Smooth muscle cell (in vitro differentiated cells): ENCODE measurements at regions not wholly inside any gene's neighbourhood (a gene's known extent, or its start where the extent isn't known, plus 50 kb on each side); places are given as distances from the start of the nearest gene placed in this dataset.

Experiments
- DNase-seq: peaks from one replicate; lab custom pipeline; 2025; ENCODE audit not compliant: unreplicated experiment; lab: John Stamatoyannopoulos, UW
- H2AFZ ChIP-seq: fragments of 200-600 bp; sonication (generic); 2 replicates; pipeline ENCODE4 v1.6.0; 2016; ENCODE audit warnings: antibody characterized with exemption, low read depth, mild to moderate bottlenecking
- H3F3A ChIP-seq: fragments of 200-600 bp; sonication (generic); 2 replicates; pipeline ENCODE4 v1.6.0; 2017; ENCODE audit warnings: antibody characterized with exemption, low read depth
- H3K27ac ChIP-seq: fragments of 200-600 bp; sonication (generic); 2 replicates; pipeline ENCODE4 v1.5.1; 2016; ENCODE audit warnings: low read depth, mild to moderate bottlenecking
- H3K27me3 ChIP-seq: fragments of 200-600 bp; sonication (generic); 2 replicates; pipeline ENCODE4 v1.6.1; 2016; ENCODE audit warnings: low read depth, mild to moderate bottlenecking
- H3K36me3 ChIP-seq: fragments of 200-600 bp; sonication (generic); 2 replicates; pipeline ENCODE4 v1.5.1; 2016; ENCODE audit warnings: low read depth
- H3K4me1 ChIP-seq: fragments of 200-600 bp; sonication (generic); 2 replicates; pipeline ENCODE4 v1.5.1; 2016; ENCODE audit warnings: low read depth
- H3K4me2 ChIP-seq: fragments of 200-600 bp; sonication (generic); 2 replicates; pipeline ENCODE4 v1.6.0; 2016; ENCODE audit warnings: mild to moderate bottlenecking
- H3K4me3 ChIP-seq: fragments of 200-600 bp; sonication (generic); 2 replicates; pipeline ENCODE4 v1.5.1; 2016; ENCODE audit warnings: mild to moderate bottlenecking
- H3K79me2 ChIP-seq: fragments of 200-600 bp; sonication (generic); 2 replicates; pipeline ENCODE4 v1.6.0; 2016; ENCODE audit warnings: low read depth, mild to moderate bottlenecking
- H3K9ac ChIP-seq: fragments of 200-600 bp; sonication (generic); 2 replicates; pipeline ENCODE4 v1.6.0; 2016; ENCODE audit warnings: low read depth
- H3K9me3 ChIP-seq: fragments of 200-600 bp; sonication (generic); replicated peaks from 2 replicates; pipeline ENCODE4 v1.5.1; 2016; ENCODE audit warnings: low read depth
- H4K20me1 ChIP-seq: fragments of 200-600 bp; sonication (generic); 2 replicates; pipeline ENCODE4 v1.6.0; 2016; ENCODE audit warnings: low read depth
- WGBS: methylation state at CpG from one replicate; pipeline ENCODE4 v1.1.7; 2016; ENCODE audit warnings: low lambda C conversion rate; 5-methylcytosine and 5-hydroxymethylcytosine counted together
- TF ChIP-seq, protein P1 (sequence below): fragments of 200-600 bp; sonication (generic); IDR thresholded peaks from 2 replicates; pipeline ENCODE4 v1.5.1; 2017; ENCODE audit warnings: borderline replicate concordance, mild to moderate bottlenecking, antibody characterized with exemption; ENCODE audit not compliant: insufficient read depth, poor library complexity, severe bottlenecking

DNA sequence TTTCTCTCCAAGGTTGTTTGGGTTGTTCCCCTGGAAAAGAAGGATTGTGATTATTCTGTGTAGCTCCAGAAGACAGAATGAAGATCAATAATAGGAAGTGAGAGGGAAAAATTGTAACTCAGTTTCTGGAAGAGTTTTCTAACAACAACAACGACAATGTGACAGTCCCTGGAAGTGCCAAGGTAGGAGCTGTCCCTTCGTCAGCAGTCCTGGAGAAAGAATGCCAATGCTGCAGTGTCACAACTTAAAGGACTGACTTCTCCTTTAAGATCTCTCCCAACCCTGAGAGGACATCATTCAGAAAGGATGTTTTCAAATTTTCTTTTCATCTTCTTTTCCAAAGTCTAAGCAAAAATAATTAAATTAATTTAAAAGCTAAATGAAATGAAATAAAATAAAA lies 136.4 kb upstream of the GAP43 start:
- Histone ChIP-seq H3K4me1 (no peaks in the 10 kb centered on the region), H3K79me2 (no peaks in the 10 kb centered on the region), H3K27me3 (no peaks in the 10 kb centered on the region), H3K9ac (no peak overlapping the region), H2AFZ (no peak overlapping the region), H3F3A (no peaks in the 10 kb centered on the region), H3K27ac (no peak overlapping the region), H3K36me3 (no peaks in the 10 kb centered on the region), H4K20me1 (no peaks in the 10 kb centered on the region), H3K4me3 (no peak overlapping the region), H3K9me3 (no peaks in the 10 kb centered on the region), H3K4me2 (no peak overlapping the region)
- 64% methylated on average over 2 of the region's 2 CpGs for WGBS
- no peak for DNase-seq
- TF ChIP-seq, protein P1, sequence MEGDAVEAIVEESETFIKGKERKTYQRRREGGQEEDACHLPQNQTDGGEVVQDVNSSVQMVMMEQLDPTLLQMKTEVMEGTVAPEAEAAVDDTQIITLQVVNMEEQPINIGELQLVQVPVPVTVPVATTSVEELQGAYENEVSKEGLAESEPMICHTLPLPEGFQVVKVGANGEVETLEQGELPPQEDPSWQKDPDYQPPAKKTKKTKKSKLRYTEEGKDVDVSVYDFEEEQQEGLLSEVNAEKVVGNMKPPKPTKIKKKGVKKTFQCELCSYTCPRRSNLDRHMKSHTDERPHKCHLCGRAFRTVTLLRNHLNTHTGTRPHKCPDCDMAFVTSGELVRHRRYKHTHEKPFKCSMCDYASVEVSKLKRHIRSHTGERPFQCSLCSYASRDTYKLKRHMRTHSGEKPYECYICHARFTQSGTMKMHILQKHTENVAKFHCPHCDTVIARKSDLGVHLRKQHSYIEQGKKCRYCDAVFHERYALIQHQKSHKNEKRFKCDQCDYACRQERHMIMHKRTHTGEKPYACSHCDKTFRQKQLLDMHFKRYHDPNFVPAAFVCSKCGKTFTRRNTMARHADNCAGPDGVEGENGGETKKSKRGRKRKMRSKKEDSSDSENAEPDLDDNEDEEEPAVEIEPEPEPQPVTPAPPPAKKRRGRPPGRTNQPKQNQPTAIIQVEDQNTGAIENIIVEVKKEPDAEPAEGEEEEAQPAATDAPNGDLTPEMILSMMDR = no peak

DNA sequence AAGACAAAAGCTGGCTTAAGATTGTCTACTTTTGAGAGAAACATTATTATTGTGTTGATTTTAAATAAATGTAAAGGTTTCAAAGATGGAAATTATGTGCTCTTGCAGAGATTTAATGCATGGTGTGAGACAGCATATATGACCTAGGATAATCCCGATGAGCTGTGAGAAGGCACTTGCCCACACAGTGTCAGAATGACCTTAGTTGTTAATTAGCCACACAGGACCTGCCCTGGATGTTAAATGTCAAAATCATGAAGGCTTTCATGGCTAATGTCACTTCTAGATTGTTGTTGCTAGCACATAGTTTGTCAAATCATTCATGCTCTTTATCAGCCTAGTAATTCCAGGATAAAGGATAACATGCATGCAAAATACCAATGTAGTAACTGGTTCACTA lies 135.3 kb upstream of the GAP43 start:
- no peaks in the 10 kb centered on the region for H3F3A ChIP-seq
- H3K9me3 ChIP-seq = no peaks in the 10 kb centered on the region
- no peaks in the 10 kb centered on the region for H3K36me3 ChIP-seq
- H3K4me2 ChIP-seq = no peak overlapping the region
- no peak overlapping the region for H3K27ac ChIP-seq
- no peaks in the 10 kb centered on the region for H4K20me1 ChIP-seq
- no peaks in the 10 kb centered on the region for H3K79me2 ChIP-seq
- TF ChIP-seq, protein P1 = no peak
- WGBS = 52% methylated on average over 1 of the region's 1 CpG
- DNase-seq = no peak
- H3K4me3 ChIP-seq = no peak overlapping the region
- H2AFZ ChIP-seq = no peak overlapping the region
- H3K4me1 ChIP-seq = no peaks in the 10 kb centered on the region
- H3K27me3 ChIP-seq = no peaks in the 10 kb centered on the region
- no peak overlapping the region for H3K9ac ChIP-seq

DNA sequence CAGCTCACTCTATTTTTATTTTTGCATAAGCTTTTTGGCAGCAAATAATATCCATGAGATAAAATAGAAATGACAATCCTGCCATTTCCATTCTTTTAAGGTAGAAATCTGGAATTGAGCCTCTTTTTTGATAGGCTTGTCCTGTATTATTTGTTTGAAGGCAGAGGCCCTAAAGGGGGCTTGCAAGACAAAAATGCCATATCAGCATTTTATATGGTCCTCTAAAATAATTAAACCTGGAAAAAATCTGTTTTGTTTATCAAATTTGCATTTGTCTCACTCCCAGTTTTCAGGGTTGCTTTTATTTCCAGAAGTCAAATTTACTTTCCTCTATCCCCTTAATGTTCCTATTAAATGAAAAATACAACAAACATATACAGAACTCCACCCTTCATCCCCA lies 134.9 kb upstream of the GAP43 start:
- H3F3A ChIP-seq = no peaks in the 10 kb centered on the region
- H3K4me1 ChIP-seq = no peaks in the 10 kb centered on the region
- no peaks in the 10 kb centered on the region for H4K20me1 ChIP-seq
- no peaks in the 10 kb centered on the region for H3K36me3 ChIP-seq
- H2AFZ ChIP-seq = no peak overlapping the region
- no peak overlapping the region for H3K27ac ChIP-seq
- H3K79me2 ChIP-seq = no peaks in the 10 kb centered on the region
- H3K4me2 ChIP-seq = no peak overlapping the region
- H3K9me3 ChIP-seq = no peaks in the 10 kb centered on the region
- H3K9ac ChIP-seq = no peak overlapping the region
- TF ChIP-seq, protein P1 = no peak
- no peak for DNase-seq
- no peaks in the 10 kb centered on the region for H3K27me3 ChIP-seq
- no peak overlapping the region for H3K4me3 ChIP-seq

DNA sequence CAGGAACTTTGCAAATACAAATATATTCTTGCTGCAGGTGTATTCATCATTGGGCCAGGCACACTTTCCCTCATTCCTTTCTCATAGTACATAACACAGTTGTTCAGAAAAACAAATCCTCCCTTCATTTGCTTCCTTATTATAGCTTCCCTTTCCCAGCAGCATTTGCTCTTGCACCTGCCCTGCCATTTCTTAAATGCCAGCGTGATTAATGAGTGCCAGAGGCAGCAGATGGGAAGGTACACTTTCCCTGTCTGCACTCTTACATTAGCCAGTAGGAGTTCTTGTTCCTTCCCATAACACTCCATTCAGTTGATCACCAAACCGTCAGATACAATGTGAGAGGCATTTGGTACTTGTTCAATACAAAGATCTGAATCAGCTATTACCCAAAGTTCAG lies 128.5 kb upstream of the GAP43 start:
- H3K79me2 ChIP-seq = no peaks in the 10 kb centered on the region
- no peak overlapping the region for H2AFZ ChIP-seq
- H3K9me3 ChIP-seq = peaks cover 4% of the 10 kb centered on the region
- no peaks in the 10 kb centered on the region for H3K27me3 ChIP-seq
- peaks cover 7% of the 10 kb centered on the region for H3F3A ChIP-seq
- H3K4me1 ChIP-seq = peaks cover 10% of the 10 kb centered on the region
- TF ChIP-seq, protein P1 = no peak
- H3K9ac ChIP-seq = no peak overlapping the region
- H3K4me3 ChIP-seq = no peak overlapping the region
- WGBS = 89% methylated on average over 2 of the region's 2 CpGs
- no peak for DNase-seq
- no peak overlapping the region for H3K4me2 ChIP-seq
- H3K36me3 ChIP-seq = no peaks in the 10 kb centered on the region
- no peak overlapping the region for H3K27ac ChIP-seq
- no peaks in the 10 kb centered on the region for H4K20me1 ChIP-seq
